ENCODE measurements at regions not wholly inside any gene's neighbourhood (a gene's known extent, or its start where the extent isn't known, plus 50 kb on each side); places are given as distances from the start of the nearest gene placed in this dataset.

GRCh38 chrX:109830704-109831206, 97.7 kb upstream of the ACSL4 start:
- no peak overlapping the region for H3K4me3 Mint-ChIP-seq

More at GRCh38 chrX:109830704-109831206, 97.7 kb upstream of the ACSL4 start:
- ChIA-PET CTCF (no interaction called here), POLR2A (no interaction called here)
- Mint-ChIP-seq H3K4me1 (peaks cover 6% of the 10 kb centered on the region), H3K27me3 (no peaks in the 10 kb centered on the region), H3K27ac (no peak overlapping the region), H3K9me3 (ENCODE audit: insufficient read depth) (no peaks in the 10 kb centered on the region)
- Histone ChIP-seq H3K4me3 (ENCODE audit: control extremely low read depth in 1 of 5, extremely low read depth in 1 of 5, insufficient read depth in 1 of 5, low read depth in 2 of 5, low read length in 4 of 5) (no peak overlapping the region), H3K4me2 (replicated peaks; ENCODE audit: low read depth, low read length, poor library complexity, severe bottlenecking) (no peak overlapping the region), H3K27ac (ENCODE audit: low read length in 2 of 2) (no peak overlapping the region), H4K20me1 (ENCODE audit: control insufficient read depth, insufficient read depth, low read length, poor library complexity, severe bottlenecking) (no peaks in the 10 kb centered on the region), H3K36me3 (replicated peaks in 1 of 2; ENCODE audit: control extremely low read depth in 1 of 2, control insufficient read depth in 1 of 2, extremely low read depth in 1 of 2, insufficient read depth in 2 of 2, low read length in 1 of 2) (no peaks in the 10 kb centered on the region), H3K9ac (ENCODE audit: low read length) (no peak overlapping the region), H3K9me3 (ENCODE audit: control extremely low read depth in 1 of 3, control insufficient read depth in 2 of 3, insufficient read depth in 1 of 3, low read length in 2 of 3) (no peaks in the 10 kb centered on the region), H3K4me1 (ENCODE audit: control insufficient read depth in 2 of 2, insufficient read depth in 2 of 2, low read length in 2 of 2) (no peaks in the 10 kb centered on the region), H3K79me2 (ENCODE audit: control insufficient read depth, insufficient read depth, low read length) (no peaks in the 10 kb centered on the region), H3K27me3 (replicated peaks in 1 of 4; ENCODE audit: control extremely low read depth in 1 of 4, control insufficient read depth in 3 of 4, insufficient read depth in 4 of 4, low read length in 3 of 4) (no peaks in the 10 kb centered on the region), H2AFZ (ENCODE audit: insufficient read depth, low read depth, low read length, poor library complexity, severe bottlenecking) (no peak overlapping the region)
- TF ChIP-seq EZH2 (IDR thresholded peaks at IDR 0.05; ENCODE audit: borderline replicate concordance, insufficient read depth, low read depth, low read length, poor library complexity, severe bottlenecking) (no peak), CTCF (IDR thresholded peaks at IDR 0.05) (no peak)
- DNase-seq (no peak), ATAC-seq (ENCODE audit: low read depth) (no peak)
- WGBS (ENCODE audit: insufficient coverage), result no CpG with 5 or more reads among the region's 3 CpGs
- intact Hi-C loops (cut with micrococcal nuclease), result no loop called here

All from B cell (primary cell).